Caco-2 (cell line): ENCODE measurements at regions not wholly inside any gene's neighbourhood (a gene's known extent, or its start where the extent isn't known, plus 50 kb on each side); places are given as distances from the start of the nearest gene placed in this dataset.

Experiments
- BruUV-seq: library from RNA; stranded (reverse); fragments of 400-500 nt; replicated peaks from 2 replicates; lab custom pipeline; 2021; lab: Mats Ljungman, UMichigan
- CTCF ChIA-PET: fragments of 300-600 bp; sonication (Branson Sonifier 250); formaldehyde crosslinking; loops from one replicate; lab custom pipeline; 2022; ENCODE audit warnings: antibody characterized with exemption; lab: Charles Lee
- POLR2A ChIA-PET: fragments of 300-600 bp; sonication (Branson Sonifier 250); formaldehyde crosslinking; loops from one replicate; lab custom pipeline; 2022; ENCODE audit warnings: antibody characterized with exemption; lab: Charles Lee
- DNase-seq, 2 experiments: peaks; one replicate each; pipeline versions ENCODE4 v3.0.0 to v3.0.0-alpha.2; 2020 to 2022
- H3K27me3 ChIP-seq: replicated peaks from 2 replicates; pipeline ENCODE4 v1.6.0; 2011; ENCODE audit warnings: low read length; ENCODE audit not compliant: control insufficient read depth, insufficient read depth
- H3K36me3 ChIP-seq: 2 replicates; pipeline ENCODE4 v1.5.1; 2011; ENCODE audit warnings: low read length; ENCODE audit not compliant: control insufficient read depth, insufficient read depth
- H3K4me1 ChIP-seq: fragments of 250-450 bp; sonication (Bioruptor Pico); 2 replicates; pipeline ENCODE4 v1.5.1; 2020; ENCODE audit warnings: mild to moderate bottlenecking
- H3K4me3 ChIP-seq: 2 replicates; pipeline ENCODE4 v1.5.1; 2011; ENCODE audit warnings: low read depth, mild to moderate bottlenecking, control low read depth, low read length
- H3K9me3 ChIP-seq: fragments of 250-450 bp; sonication (Bioruptor Pico); 2 replicates; pipeline ENCODE4 v1.5.1; 2020; ENCODE audit warnings: mild to moderate bottlenecking, moderate library complexity
- H3K27ac Mint-ChIP-seq: one replicate; pipeline ENCODE4 v1.8.0; 2022; ENCODE audit warnings: mixed read lengths; ENCODE audit not compliant: unreplicated experiment
- H3K27me3 Mint-ChIP-seq: one replicate; pipeline ENCODE4 v1.8.0; 2022; ENCODE audit warnings: mixed read lengths; ENCODE audit not compliant: insufficient read depth, unreplicated experiment
- H3K36me3 Mint-ChIP-seq: one replicate; pipeline ENCODE4 v1.8.0; 2022; ENCODE audit warnings: mild to moderate bottlenecking, mixed read lengths; ENCODE audit not compliant: insufficient read depth, unreplicated experiment
- H3K4me1 Mint-ChIP-seq: one replicate; pipeline ENCODE4 v1.8.0; 2022; ENCODE audit warnings: low read depth, mixed read lengths; ENCODE audit not compliant: unreplicated experiment
- H3K4me3 Mint-ChIP-seq: one replicate; pipeline ENCODE4 v1.8.0; 2022; ENCODE audit warnings: mild to moderate bottlenecking, moderate library complexity, mixed read lengths; ENCODE audit not compliant: unreplicated experiment
- H3K9me3 Mint-ChIP-seq: one replicate; pipeline ENCODE4 v1.8.0; 2022; ENCODE audit warnings: mixed read lengths; ENCODE audit not compliant: unreplicated experiment
- CTCF ChIP-seq, 2 experiments: fragments of 200-600 bp in 1 of 2; IDR thresholded peaks; 1 replicate in 1 of 2; 2 replicates in 1 of 2; pipeline versions ENCODE4 v1.5.1 to v1.8.0; 2011 to 2022; ENCODE audit warnings: antibody characterized with exemption in 1 of 2, control low read depth in 1 of 2, inconsistent platforms in 1 of 2, low read depth in 1 of 2, low read length in 1 of 2, mild to moderate bottlenecking in 1 of 2, moderate library complexity in 1 of 2; ENCODE audit not compliant: insufficient read depth in 1 of 2, severe bottlenecking in 1 of 2, unreplicated experiment in 1 of 2
- intact Hi-C: fragments of 100-400 bp; cut with micrococcal nuclease; formaldehyde crosslinking; loops from one replicate; pipeline ENCODE4 v1.10.0; 2022; ENCODE audit not compliant: unreplicated experiment

DNA sequence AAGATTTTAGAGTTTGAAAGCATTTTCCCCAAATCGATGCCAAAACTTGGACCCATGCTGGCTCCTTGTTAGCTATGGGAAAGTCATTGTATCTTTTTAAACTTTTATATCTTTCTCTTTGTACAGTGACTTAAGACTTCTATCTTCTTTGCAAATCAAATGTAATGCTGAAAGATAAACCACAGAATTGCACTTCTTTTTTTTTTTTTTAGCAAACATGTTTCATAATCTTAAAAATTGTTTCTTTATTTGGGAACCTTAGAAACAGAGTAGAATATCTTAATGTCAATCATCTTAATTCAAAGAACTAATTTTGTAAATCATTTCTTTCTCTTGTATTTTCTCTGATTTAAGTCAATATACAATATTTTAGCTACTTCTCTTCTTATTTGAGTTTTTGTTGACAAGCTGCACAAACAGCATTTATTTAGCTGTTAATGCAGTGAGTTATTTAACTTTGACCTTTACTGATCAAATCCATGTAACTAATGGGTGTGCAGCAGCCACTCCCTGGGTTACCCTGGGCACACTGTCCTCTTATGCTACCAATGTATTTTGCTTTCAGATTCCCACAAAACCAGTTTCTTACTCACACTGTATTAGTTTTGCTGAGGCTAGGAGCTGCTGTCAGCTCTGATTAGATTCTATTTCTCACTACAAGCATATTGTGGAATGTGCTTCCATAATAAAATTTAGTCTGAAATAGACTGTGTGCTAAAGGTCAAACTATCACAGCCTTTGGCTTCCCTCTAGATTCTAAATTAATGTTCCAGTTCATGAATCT, 279.6 kb downstream of the ADGB start:
- no peak for DNase-seq
- Mint-ChIP-seq H3K27me3 (no peaks in the 10 kb centered on the region), H3K36me3 (no peaks in the 10 kb centered on the region), H3K4me1 (peaks cover 16% of the 10 kb centered on the region), H3K9me3 (no peaks in the 10 kb centered on the region), H3K4me3 (no peak overlapping the region), H3K27ac (no peak overlapping the region)
- Histone ChIP-seq H3K4me1 (0 out of 2 replicates have a peak, but pooled peaks cover 9% of the 10 kb centered on the region), H3K27me3 (no peaks in the 10 kb centered on the region), H3K9me3 (no peaks in the 10 kb centered on the region), H3K4me3 (no peak overlapping the region), H3K36me3 (no peaks in the 10 kb centered on the region)
- ChIA-PET POLR2A (no interaction called here), CTCF (no interaction called here)
- no peak for TF ChIP-seq CTCF (IDR thresholded peaks at IDR 0.05; ENCODE audit: insufficient read depth in 1 of 2, low read depth in 1 of 2, low read length in 1 of 2, severe bottlenecking in 1 of 2, unreplicated experiment in 1 of 2)
- intact Hi-C loops, result no loop called here
- BruUV-seq, result no TSS peak

DNA sequence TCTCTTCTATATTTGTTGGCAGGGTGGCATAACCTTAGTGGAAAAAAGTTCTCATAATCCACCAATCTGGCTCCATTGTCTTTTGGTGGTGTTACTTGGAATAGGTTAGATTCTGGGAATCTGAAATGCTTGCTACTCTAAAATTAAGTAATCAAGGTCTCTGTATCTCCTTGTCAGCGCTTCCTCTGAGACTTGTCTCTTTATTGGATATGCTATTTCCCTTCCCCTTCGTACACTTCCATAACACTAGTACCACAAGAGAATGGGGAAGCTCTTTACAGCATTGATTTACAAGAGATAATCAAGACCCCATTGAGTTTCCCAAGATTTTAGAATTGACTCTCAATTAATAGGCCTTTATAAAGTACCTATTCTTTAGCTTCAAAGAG, 280.2 kb downstream of the ADGB start:
- Histone ChIP-seq H3K27me3 (no peaks in the 10 kb centered on the region), H3K4me3 (no peak overlapping the region), H3K9me3 (no peaks in the 10 kb centered on the region), H3K36me3 (no peaks in the 10 kb centered on the region), H3K4me1 (0 out of 2 replicates have a peak, but pooled peaks cover 9% of the 10 kb centered on the region)
- Mint-ChIP-seq H3K4me1 (peaks cover 16% of the 10 kb centered on the region), H3K4me3 (no peak overlapping the region), H3K27ac (no peak overlapping the region), H3K9me3 (no peaks in the 10 kb centered on the region), H3K36me3 (no peaks in the 10 kb centered on the region), H3K27me3 (no peaks in the 10 kb centered on the region)
- ChIA-PET CTCF (no interaction called here), POLR2A (no interaction called here)
- no peak for DNase-seq
- no peak for TF ChIP-seq CTCF (IDR thresholded peaks at IDR 0.05; ENCODE audit: insufficient read depth in 1 of 2, low read depth in 1 of 2, low read length in 1 of 2, severe bottlenecking in 1 of 2, unreplicated experiment in 1 of 2)
- BruUV-seq, result no TSS peak
- intact Hi-C loops, result no loop called here

GRCh38 chr6:146879406-146880117, 280.8 kb downstream of the ADGB start:
- ChIA-PET CTCF (no interaction called here), POLR2A (no interaction called here)
- Mint-ChIP-seq H3K27ac (no peak overlapping the region), H3K9me3 (no peaks in the 10 kb centered on the region), H3K4me3 (no peak overlapping the region), H3K27me3 (no peaks in the 10 kb centered on the region), H3K36me3 (no peaks in the 10 kb centered on the region), H3K4me1 (peaks cover 16% of the 10 kb centered on the region)
- Histone ChIP-seq H3K4me1 (peaks cover 10% of the 10 kb centered on the region), H3K27me3 (no peaks in the 10 kb centered on the region), H3K4me3 (no peak overlapping the region), H3K36me3 (no peaks in the 10 kb centered on the region), H3K9me3 (no peaks in the 10 kb centered on the region)
- no TSS peak for BruUV-seq
- no peak for DNase-seq
- intact Hi-C loops, result no loop called here
- TF ChIP-seq CTCF (IDR thresholded peaks at IDR 0.05; ENCODE audit: insufficient read depth in 1 of 2, low read depth in 1 of 2, low read length in 1 of 2, severe bottlenecking in 1 of 2, unreplicated experiment in 1 of 2), result no peak
